ENCODE measurements at regions not wholly inside any gene's neighbourhood (a gene's known extent, or its start where the extent isn't known, plus 50 kb on each side); places are given as distances from the start of the nearest gene placed in this dataset.

DNA sequence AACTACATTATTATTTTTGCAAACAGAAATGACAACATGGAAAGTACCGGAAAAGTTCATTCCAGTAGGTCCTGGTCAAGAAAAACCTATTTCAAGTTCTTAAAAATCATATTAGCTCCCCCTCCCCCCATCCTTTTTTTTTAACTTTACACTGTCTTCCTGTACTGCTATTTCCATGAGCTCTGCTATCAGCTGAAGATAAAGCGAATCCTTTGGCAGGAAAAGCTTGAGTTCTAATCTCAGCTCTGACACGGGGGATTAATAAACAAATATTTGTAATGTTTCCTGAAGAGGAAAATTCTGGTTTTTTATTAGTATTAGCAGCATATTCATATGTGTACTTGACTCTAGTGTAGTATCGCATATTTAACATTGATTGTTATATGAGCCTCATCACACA lies 190.7 kb upstream of the ESRRG start:
- H2AFZ ChIP-seq (ENCODE audit: low read length), result no peak overlapping the region
- no peak overlapping the region for H3K4me2 ChIP-seq (ENCODE audit: low read length)
- no peaks in the 10 kb centered on the region for H3K4me1 ChIP-seq (ENCODE audit: insufficient read depth, low read length, poor library complexity, severe bottlenecking)
- no peak for DNase-seq (ENCODE audit: low spot score)
- H3K79me2 ChIP-seq (ENCODE audit: insufficient read depth, low read depth, low read length), result no peaks in the 10 kb centered on the region
- no peaks in the 10 kb centered on the region for H3K9me3 ChIP-seq (ENCODE audit: low read length)
- ChIA-PET POLR2A (interaction anchor here (0.6 to 1.0 kb wide), 2 partner anchors 68 to 159 kb away, joined by 3 to 4 read pairs; no protein-coding TSS in a partner anchor), CTCF (ENCODE audit: unreplicated experiment) (no interaction called here)
- intact Hi-C loops (cut with micrococcal nuclease; ENCODE audit: unreplicated experiment), result no loop called here
- H3K4me3 ChIP-seq (ENCODE audit: low read depth, low read length, poor library complexity, severe bottlenecking), result no peak overlapping the region
- H3K27ac ChIP-seq (ENCODE audit: low read depth, low read length, poor library complexity, severe bottlenecking), result no peak overlapping the region
- TF ChIP-seq EZH2phosphoT487 (IDR thresholded peaks at IDR 0.05; ENCODE audit: borderline replicate concordance, low read depth, low read length), result no peak
- TF ChIP-seq, protein P1, sequence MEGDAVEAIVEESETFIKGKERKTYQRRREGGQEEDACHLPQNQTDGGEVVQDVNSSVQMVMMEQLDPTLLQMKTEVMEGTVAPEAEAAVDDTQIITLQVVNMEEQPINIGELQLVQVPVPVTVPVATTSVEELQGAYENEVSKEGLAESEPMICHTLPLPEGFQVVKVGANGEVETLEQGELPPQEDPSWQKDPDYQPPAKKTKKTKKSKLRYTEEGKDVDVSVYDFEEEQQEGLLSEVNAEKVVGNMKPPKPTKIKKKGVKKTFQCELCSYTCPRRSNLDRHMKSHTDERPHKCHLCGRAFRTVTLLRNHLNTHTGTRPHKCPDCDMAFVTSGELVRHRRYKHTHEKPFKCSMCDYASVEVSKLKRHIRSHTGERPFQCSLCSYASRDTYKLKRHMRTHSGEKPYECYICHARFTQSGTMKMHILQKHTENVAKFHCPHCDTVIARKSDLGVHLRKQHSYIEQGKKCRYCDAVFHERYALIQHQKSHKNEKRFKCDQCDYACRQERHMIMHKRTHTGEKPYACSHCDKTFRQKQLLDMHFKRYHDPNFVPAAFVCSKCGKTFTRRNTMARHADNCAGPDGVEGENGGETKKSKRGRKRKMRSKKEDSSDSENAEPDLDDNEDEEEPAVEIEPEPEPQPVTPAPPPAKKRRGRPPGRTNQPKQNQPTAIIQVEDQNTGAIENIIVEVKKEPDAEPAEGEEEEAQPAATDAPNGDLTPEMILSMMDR (conservative IDR thresholded peaks at IDR 0.05; ENCODE audit: low read length), result no peak
- no TSS peak for BruUV-seq (replicated peaks)
- H3K9me2 ChIP-seq (ENCODE audit: insufficient read depth, low read length), result no peaks in the 10 kb centered on the region
- H4K20me1 ChIP-seq (ENCODE audit: insufficient read depth, low read length), result no peaks in the 10 kb centered on the region
- no peaks in the 10 kb centered on the region for H3K36me3 ChIP-seq (ENCODE audit: insufficient read depth, low read length)

DNA sequence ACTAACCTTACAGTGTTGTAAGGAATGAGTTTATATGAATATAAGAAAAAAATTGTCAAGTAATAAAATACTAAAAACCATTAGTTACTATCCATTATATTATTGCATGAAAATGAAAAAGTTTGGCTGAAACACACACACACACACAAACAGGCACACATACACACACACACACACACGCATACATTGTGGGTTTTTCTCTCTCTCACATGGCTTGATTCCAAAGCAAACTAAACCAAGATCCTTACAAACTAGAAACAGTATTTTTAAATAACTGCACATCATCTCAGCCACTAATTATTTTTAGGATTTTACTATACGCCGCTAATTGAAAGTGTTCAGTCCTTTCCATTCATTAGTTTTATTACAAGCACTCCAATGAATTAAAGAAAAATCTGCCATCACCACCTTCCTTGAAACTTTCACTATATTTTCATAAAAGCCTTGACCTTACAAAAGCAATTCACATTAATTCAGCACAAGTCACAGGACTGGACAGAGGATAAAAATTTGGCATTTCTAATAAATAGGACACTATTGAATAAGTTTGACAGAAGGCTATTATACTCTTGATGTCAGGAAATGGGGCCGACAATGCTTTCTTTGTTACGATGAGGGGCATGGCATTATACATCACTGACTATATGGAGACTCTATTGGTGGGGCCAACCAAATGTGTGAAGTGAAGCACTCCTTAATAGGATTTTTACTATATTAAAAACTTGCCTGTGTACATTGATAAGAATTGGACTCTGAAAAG lies 187.0 kb upstream of the ESRRG start:
- Histone ChIP-seq H3K36me3 (ENCODE audit: insufficient read depth, low read length) (no peaks in the 10 kb centered on the region), H3K79me2 (ENCODE audit: insufficient read depth, low read depth, low read length) (no peaks in the 10 kb centered on the region), H3K9me3 (ENCODE audit: low read length) (no peaks in the 10 kb centered on the region), H4K20me1 (ENCODE audit: insufficient read depth, low read length) (no peaks in the 10 kb centered on the region), H3K4me1 (ENCODE audit: insufficient read depth, low read length, poor library complexity, severe bottlenecking) (no peaks in the 10 kb centered on the region), H3K9me2 (ENCODE audit: insufficient read depth, low read length) (no peaks in the 10 kb centered on the region), H3K27ac (ENCODE audit: low read depth, low read length, poor library complexity, severe bottlenecking) (no peak overlapping the region), H3K4me3 (ENCODE audit: low read depth, low read length, poor library complexity, severe bottlenecking) (no peak overlapping the region), H2AFZ (ENCODE audit: low read length) (no peak overlapping the region), H3K4me2 (ENCODE audit: low read length) (no peak overlapping the region)
- DNase-seq (ENCODE audit: low spot score), result no peak
- intact Hi-C loops (cut with micrococcal nuclease; ENCODE audit: unreplicated experiment), result no loop called here
- TF ChIP-seq, protein P1 (conservative IDR thresholded peaks at IDR 0.05; ENCODE audit: low read length), result no peak
- no peak for TF ChIP-seq EZH2phosphoT487 (IDR thresholded peaks at IDR 0.05; ENCODE audit: borderline replicate concordance, low read depth, low read length)
- CTCF ChIA-PET (ENCODE audit: unreplicated experiment), result no interaction called here
- POLR2A ChIA-PET, result no interaction called here
- BruUV-seq (replicated peaks), result no TSS peak

DNA sequence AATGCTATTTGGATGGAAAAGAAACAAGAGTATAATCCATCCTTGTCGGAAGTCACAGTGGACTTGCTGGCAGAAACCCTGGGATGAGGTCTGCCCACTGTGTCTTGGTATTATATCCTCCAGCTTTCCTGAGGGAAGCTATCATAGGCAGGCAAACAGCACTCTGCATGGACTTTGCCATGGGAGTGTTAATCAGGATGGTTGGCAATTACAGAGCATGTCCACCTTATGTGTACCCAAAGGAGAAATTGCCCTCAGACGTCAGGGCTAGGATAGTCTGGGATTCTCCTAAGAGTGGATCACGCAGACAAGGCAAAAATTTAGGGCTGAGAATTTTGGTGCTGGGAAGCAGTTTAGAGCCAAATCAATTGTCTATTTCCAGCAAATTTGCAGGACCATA lies 184.9 kb upstream of the ESRRG start:
- no peak for DNase-seq (ENCODE audit: low spot score)
- POLR2A ChIA-PET, result no interaction called here
- no peaks in the 10 kb centered on the region for H3K4me1 ChIP-seq (ENCODE audit: insufficient read depth, low read length, poor library complexity, severe bottlenecking)
- no peaks in the 10 kb centered on the region for H3K9me3 ChIP-seq (ENCODE audit: low read length)
- no peak overlapping the region for H2AFZ ChIP-seq (ENCODE audit: low read length)
- CTCF ChIA-PET (ENCODE audit: unreplicated experiment), result no interaction called here
- H3K27ac ChIP-seq (ENCODE audit: low read depth, low read length, poor library complexity, severe bottlenecking), result no peak overlapping the region
- H3K9me2 ChIP-seq (ENCODE audit: insufficient read depth, low read length), result no peaks in the 10 kb centered on the region
- intact Hi-C loops (cut with micrococcal nuclease; ENCODE audit: unreplicated experiment), result no loop called here
- no TSS peak for BruUV-seq (replicated peaks)
- H3K79me2 ChIP-seq (ENCODE audit: insufficient read depth, low read depth, low read length), result no peaks in the 10 kb centered on the region
- no peaks in the 10 kb centered on the region for H4K20me1 ChIP-seq (ENCODE audit: insufficient read depth, low read length)
- no peaks in the 10 kb centered on the region for H3K36me3 ChIP-seq (ENCODE audit: insufficient read depth, low read length)
- no peak for TF ChIP-seq EZH2phosphoT487 (IDR thresholded peaks at IDR 0.05; ENCODE audit: borderline replicate concordance, low read depth, low read length)
- TF ChIP-seq, protein P1 (conservative IDR thresholded peaks at IDR 0.05; ENCODE audit: low read length), result no peak
- no peak overlapping the region for H3K4me2 ChIP-seq (ENCODE audit: low read length)
- H3K4me3 ChIP-seq (ENCODE audit: low read depth, low read length, poor library complexity, severe bottlenecking), result no peak overlapping the region

All from OCI-LY7 (cell line).